GM18870 (cell line): ENCODE measurements at regions not wholly inside any gene's neighbourhood (a gene's known extent, or its start where the extent isn't known, plus 50 kb on each side); places are given as distances from the start of the nearest gene placed in this dataset.
"Not testable (repeated sequence)": the region's sequence is repeated elsewhere in the genome, so short reads cannot be mapped to it uniquely, and the experiment has no call there.

Source experiments
- ATAC-seq: cut with Tn5 transposase; IDR thresholded peaks from one replicate; pipeline ENCODE4 v1.9.1; 2021; ENCODE audit warnings: moderate library complexity; ENCODE audit not compliant: unreplicated experiment

GRCh38 chr13:73647417-73647816 lies 486.8 kb downstream of the KLF12 start:
- ATAC-seq: no peak

GRCh38 chr13:73640476-73641179 lies 493.6 kb downstream of the KLF12 start:
- ATAC-seq: not testable (repeated sequence)

- no peak for ATAC-seq
These were observed 498.9 kb downstream of the KLF12 start for GRCh38 chr13:73635166-73635787.

GRCh38 chr13:73633817-73634460 lies 500.3 kb downstream of the KLF12 start:
- ATAC-seq: no peak

GRCh38 chr13:73631411-73631810 lies 502.8 kb downstream of the KLF12 start:
- ATAC-seq: no peak

- no peak for ATAC-seq
These were observed 508.5 kb downstream of the KLF12 start for GRCh38 chr13:73625562-73626339.

- ATAC-seq: no peak
These were observed 510.9 kb downstream of the KLF12 start for GRCh38 chr13:73623281-73623680.

- no peak for ATAC-seq
These were observed 511.8 kb downstream of the KLF12 start for GRCh38 chr13:73622381-73622780.

GRCh38 chr13:73618275-73618865 lies 515.8 kb downstream of the KLF12 start:
- ATAC-seq: no peak

- ATAC-seq: no peak
These were observed 517.3 kb downstream of the KLF12 start for GRCh38 chr13:73616861-73617260.

GRCh38 chr13:73610799-73611592 lies 523.2 kb downstream of the KLF12 start:
- no peak for ATAC-seq

- no peak for ATAC-seq
These were observed 525.3 kb downstream of the KLF12 start for GRCh38 chr13:73608711-73609485.

GRCh38 chr13:73608157-73608516 lies 526.1 kb downstream of the KLF12 start:
- ATAC-seq: no peak

- ATAC-seq: no peak
These were observed 526.6 kb downstream of the KLF12 start for GRCh38 chr13:73607489-73608156.

- no peak for ATAC-seq
These were observed 530.6 kb downstream of the KLF12 start for GRCh38 chr13:73603646-73604045.

GRCh38 chr13:73602295-73602694 lies 531.9 kb downstream of the KLF12 start:
- ATAC-seq: no peak

- ATAC-seq: no peak
These were observed 532.5 kb downstream of the KLF12 start for GRCh38 chr13:73601708-73602107.

GRCh38 chr13:73599232-73600128 lies 534.7 kb downstream of the KLF12 start:
- no peak for ATAC-seq
